ENCODE measurements at regions not wholly inside any gene's neighbourhood (a gene's known extent, or its start where the extent isn't known, plus 50 kb on each side); places are given as distances from the start of the nearest gene placed in this dataset.
A peak's percentile ranks its signal among the peaks of the same experiment; 100 is the strongest.

DNA sequence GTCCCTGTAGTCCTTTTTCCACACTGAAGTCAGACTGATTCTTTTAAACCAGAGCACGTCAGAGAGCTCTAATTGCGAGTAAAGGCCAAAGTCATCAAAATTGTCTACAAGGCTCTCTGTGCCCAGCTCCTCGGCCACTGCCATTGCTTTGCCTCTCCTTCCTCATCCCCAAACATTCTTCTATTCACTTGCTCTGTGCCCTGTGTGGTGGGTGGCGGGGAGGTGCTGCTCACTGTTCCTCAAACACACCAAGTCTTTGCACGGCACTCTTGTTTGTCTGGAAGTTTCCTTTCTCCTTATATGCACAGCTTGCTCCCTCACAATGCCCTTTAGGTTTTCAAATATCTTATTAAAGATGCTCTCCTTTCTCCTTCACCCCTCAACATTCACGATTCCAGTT is 100.1 kb upstream of the FSHR start:
- DNase-seq (ENCODE audit: low spot score), result no peak

DNA sequence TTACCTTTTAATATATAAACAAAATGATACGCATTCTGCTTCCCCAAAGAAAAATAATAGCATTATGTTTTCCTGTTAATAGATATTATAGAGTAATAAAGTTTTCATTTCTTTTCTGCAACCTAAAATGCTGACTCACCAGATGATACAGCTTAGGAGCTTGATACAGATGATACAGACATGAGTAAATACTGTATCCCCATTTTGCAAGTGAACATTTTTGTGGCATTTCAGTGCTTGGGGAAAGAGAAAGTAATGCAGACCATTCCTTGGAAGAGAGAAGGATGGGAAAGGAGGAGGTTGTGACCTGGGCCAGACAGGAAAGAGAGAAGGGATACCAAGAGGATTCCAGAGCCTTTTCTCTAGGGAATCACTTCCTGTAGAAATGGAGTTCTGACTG is 97.5 kb upstream of the FSHR start:
- no peak for DNase-seq (ENCODE audit: low spot score)

DNA sequence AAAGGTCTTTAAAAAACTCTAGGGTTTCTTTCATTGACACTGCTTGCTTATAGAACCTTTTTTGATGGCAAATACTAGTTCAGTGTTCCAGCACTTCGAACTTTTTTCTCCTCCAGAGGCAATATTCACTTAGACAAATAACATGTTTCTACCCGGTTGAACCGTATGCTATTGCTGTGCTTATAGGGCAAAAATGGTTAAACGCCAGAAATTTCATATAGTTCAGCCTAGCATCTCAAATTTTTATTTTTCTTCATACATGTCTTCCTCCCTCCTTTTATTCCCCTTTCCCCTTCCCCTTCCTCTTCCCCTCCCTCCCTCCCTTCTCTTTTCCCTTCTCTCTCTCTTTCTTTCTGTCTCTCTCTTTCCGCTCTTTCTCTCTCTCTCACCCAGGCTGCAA is 96.9 kb upstream of the FSHR start:
- DNase-seq (ENCODE audit: low spot score), result no peak

DNA sequence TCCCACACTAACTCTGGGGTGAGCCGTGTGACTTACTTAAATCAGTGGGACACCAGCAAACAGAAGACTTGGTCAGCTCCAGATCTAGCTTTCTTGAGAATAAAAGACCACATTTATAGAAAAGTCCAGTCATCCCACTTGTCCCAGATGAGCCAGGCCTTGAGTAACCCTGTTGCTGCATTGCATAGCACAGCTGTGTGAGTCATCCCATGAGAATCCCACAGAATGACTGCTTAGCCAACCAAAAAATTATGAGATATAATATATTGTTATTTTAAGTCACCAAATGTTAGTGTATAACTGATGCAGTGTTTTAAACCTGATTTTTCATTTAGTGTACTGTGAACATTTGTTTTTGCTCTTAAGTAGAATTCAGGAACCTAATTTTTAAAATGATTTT is 94.2 kb upstream of the FSHR start:
- DNase-seq (ENCODE audit: low spot score), result no peak

DNA sequence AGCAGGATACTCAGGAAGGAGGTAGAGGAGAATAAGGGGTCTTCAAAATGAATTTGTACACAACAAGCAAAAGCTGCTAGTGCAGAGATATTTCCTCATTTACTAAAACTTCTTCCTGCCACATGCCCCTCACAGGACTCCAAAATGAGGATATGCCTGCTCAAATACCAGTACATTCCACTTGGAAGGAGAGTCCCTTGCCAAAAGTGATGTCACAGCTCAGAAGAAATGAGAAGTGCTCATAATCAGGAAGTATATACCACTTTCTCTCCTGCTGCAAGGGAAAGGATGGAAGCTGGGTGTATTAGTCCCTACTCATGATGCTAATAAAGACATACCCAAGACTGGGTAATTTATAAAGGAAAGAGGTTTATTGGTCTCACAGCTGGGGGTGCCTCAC is 87.7 kb upstream of the FSHR start:
- no peak for DNase-seq (ENCODE audit: low spot score)

DNA sequence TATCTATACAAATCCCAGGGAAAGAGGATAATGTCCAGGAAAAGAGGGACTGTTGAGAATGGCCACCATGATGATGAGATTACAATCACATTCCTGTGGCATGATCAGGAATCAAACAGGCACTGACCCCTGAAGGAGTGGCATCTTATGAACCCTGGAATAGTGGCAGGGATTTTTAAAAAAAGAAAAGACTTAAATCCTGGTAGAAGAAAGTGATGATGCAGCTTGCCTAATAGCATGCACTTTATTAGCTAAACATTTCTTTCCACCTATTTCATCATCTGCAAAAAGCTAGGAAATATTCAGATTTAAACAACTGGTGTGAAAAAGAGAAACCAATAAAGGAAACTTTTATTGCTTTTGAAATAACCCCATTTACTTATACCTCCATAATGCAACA is 87.2 kb upstream of the FSHR start:
- DNase-seq (ENCODE audit: low spot score), result no peak

DNA sequence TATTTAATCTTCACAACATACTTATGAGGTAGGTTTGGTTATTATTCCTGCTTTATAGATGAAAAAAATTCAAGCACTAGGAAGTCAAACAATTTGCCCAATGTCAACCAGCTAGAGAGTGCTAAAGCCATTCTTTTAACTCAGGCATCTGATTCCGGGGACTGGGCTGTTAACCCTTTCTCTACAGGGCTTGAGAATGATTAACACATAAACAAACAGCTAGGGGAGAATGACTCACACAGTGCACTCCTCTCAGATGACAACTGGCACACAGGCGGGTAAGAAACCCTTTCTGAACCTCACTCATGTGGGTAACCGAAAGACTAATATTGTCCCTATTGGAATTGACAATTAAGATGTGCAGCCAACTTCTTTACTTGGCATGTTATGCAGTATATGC is 86.3 kb upstream of the FSHR start:
- DNase-seq (ENCODE audit: low spot score), result no peak

DNA sequence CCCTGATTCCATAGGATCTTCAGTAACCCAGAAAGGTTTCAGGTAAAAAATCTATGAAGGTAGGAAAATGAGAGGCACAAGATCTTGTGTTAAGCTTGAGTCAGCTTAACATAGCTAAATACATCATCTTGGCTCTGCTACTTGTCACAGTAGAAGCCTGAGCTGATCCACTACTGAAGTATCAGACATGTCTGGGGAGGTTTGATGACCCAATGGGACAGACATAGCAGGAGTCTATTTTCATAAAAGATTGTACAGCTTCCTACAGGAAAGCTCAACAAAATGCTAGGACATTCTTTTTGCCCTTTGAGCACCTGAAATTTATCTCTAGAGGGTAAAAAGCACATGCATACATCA is 84.3 kb upstream of the FSHR start:
- no peak for DNase-seq (ENCODE audit: low spot score)

DNA sequence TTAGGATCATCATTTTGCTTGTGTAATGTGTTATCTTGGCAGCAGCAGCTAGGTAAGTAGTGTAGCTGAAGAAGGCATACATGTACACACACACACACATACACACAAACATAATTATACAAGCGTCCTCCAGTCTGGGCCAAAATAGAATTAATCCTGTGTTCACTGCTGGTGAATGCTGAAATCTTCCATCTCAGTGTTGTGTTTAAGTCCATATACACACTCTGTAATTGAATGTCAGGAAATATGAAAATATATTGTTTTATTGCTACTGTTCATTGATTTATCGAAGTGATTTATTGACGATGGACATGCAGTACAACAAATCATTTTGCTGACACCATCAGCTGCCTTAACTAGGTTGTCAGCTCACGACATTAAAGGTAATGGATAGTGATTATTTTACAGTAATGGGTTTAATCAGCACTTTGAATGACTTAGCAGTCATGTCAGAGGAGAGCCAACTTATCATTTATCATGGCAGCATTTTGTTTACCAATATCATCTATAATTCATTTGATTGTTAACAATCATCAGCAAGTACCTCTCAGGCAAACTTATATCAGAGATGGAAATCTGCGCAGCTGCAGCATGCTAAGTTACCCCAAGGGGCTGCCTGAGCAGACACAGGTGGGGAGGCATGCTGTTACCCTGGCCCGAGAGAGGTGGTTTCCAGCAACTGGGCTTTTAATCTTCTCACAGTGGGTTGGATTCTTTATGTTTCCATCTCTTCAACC is 83.7 kb upstream of the FSHR start:
- no peak for DNase-seq (ENCODE audit: low spot score)

DNA sequence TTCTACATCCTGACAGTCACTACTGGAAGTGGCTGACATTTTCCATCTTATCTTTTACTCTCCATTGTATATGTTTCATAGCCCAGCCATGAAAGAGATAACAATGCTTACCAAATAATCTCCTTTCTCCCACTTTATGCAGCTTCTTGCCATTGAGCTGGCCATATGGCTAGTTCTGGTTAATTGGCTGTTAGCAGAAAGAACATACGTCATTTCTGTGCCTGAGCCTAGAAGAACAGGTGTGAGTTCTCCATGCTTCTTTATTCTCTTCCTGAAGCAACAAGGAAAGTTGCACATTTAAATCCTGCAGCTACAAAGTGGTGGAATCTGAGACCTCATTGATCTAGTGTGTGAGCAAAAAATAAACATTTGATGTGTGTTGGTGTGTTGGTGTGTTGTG is 82.0 kb upstream of the FSHR start:
- DNase-seq (ENCODE audit: low spot score), result no peak

DNA sequence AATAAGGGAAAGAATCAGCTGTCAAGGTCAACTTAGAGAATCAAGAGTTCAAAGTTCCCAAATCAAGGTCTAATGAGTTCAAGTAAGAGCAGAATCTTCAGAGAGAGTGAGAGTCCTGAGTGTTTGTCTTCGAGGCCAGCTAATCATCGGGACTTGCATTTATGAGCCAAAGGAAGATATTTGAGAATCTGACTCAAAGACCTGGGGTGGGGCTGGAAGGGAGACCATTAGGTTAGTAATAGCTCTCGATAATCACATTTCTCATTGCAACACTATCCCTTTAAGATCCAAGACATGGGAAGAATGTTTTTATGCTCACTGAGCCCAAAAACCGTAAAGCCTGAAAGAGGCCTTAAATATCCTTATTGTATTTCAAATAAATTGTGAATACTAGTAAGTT is 72.0 kb upstream of the FSHR start:
- DNase-seq (ENCODE audit: low spot score), result no peak

DNA sequence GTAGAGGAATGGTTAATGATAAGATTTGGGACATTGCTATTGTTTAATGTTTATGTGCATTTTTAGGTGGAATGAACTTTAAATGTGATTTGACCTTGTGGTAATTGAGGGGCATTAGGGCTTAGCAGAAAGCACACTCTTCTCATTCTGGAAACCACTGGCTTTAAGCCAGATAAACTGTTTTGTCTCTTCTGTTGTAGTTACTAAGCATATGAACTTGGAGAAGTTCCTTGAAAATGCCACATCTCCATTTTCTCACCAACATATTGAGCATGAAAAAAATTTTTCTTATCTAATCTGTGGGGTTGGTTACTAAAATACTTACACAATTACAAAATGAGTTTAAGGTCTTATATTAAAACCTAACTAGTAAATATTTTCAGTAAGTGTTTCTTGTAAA is 70.8 kb upstream of the FSHR start:
- no peak for DNase-seq (ENCODE audit: low spot score)

DNA sequence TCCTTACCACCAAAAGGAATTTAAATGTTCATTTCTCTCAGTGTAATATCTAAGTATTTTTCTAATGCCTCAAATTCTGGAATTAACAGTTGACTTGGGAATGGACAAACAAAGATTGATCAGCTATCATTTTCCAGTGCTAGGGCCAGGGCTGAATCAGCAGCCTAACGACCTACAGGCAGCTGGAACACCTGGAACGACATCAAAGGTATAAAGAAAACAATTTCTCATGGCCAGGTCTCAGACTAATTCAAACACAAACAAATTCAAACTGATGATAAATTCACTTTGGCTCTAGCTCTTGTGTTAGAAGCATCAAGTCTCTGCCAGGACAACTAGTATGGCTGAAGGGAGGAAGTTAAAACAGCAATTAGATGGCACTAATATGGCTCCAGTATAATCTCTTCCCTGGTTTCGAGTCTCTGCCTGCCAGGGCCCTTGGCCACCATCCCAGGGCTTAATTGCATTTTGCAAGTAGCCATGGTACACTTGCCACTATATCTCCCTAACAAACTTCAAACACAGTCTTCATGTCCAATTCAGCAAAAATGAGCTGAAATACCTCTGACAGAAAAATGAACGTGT is 70.2 kb upstream of the FSHR start:
- DNase-seq (ENCODE audit: low spot score), result no peak

DNA sequence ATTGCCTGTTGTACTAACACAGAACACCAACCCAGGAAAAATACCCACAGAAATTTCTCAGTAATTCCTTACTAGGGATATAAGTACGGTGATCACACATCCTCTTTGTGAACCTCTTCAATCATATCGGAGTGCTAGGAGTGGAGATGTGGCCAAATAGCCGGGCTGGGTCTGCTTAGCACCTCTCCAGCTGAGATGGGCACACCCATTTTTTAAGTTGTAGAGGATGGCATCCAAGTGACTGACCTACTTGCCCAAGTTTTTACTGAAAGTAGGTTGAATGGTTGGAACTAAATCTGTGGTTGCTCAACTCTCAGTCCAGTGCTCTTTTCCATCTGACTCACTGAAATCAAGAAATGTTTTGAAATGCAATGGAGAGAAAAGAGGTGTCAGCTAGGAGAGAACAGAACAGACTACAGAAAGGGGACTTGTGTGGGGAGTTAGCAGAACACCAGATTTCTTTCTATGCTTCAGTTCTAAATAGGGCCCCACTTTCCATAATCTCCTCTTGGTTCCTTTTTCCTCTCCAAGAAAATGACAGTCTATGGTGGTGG is 68.7 kb upstream of the FSHR start:
- no peak for DNase-seq (ENCODE audit: low spot score)

DNA sequence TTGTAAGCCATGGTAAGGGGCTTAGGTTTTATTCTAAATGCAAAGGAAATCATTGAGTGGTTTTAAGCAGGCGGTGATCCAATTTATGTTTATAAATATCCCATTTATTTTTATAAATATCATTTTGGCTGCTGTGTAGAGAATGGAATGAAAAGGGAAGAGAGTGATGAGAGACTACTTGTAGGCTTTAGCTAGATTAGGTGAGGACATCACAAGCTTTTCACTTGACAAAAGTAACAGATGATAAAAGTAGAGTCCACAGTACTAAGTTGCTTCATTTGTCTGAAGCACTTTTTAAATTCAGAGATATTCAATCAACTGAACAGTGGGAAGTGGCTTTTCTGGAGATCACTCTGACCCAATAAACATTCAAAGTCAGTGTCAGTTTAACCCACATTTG is 65.4 kb upstream of the FSHR start:
- no peak for DNase-seq (ENCODE audit: low spot score)

DNA sequence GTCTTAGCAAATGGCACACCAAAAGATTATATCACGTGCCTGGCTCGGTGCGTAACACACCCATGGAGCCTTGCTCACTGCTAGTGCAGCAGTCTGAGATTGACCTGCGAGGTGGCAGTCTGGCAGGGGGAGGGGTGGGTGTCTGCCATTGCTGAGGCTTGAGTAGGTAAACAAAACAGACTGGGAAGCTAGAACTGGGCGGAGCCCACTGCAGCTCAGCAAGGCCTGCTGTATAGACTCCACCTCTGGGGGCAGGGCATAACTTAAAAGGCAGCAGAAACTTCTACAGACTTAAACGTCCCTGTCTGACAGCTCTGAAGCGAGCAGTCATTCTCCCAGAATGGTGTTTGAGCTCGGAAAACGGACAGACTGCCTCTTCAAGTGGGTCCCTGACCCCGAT is 55.9 kb upstream of the FSHR start:
- peak; percentile 50 for DNase-seq (ENCODE audit: low spot score)

DNA sequence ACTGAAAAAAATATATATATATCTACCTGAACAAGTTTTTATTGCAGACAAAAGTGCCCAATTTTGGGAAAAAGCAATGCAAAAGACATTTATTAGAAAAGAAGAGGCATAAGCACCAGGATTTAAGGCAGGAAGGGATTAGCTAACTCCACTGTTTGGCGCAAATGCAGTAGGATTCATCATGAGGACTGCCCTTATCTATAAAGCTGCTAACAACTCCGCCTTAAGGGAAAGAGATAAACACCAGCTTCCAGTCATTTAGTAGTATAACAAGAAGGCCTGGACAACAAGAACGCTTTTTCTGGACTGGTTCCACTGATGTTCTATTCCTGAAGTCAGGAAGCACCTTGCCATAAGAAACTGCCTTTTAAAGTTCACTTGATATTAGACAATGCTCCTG is 52.9 kb upstream of the FSHR start:
- DNase-seq (ENCODE audit: low spot score), result no peak
